Loucy (cell line): ENCODE measurements at regions not wholly inside any gene's neighbourhood (a gene's known extent, or its start where the extent isn't known, plus 50 kb on each side); places are given as distances from the start of the nearest gene placed in this dataset.

Source experiments
- H2AFZ ChIP-seq: fragments of 200-600 bp; sonication (generic); 2 replicates; pipeline ENCODE4 v1.6.0; 2016; ENCODE audit warnings: antibody characterized with exemption, mild to moderate bottlenecking, low read length, moderate library complexity
- H3F3A ChIP-seq: fragments of 200-600 bp; 2 replicates; pipeline ENCODE4 v1.6.0; 2016; ENCODE audit warnings: antibody characterized with exemption, low read depth, mild to moderate bottlenecking
- H3K27me3 ChIP-seq: fragments of 200-600 bp; sonication (generic); 2 replicates; pipeline ENCODE4 v1.6.1; 2014; ENCODE audit warnings: low read length, mild to moderate bottlenecking; ENCODE audit not compliant: insufficient read depth, poor library complexity, severe bottlenecking
- H3K36me3 ChIP-seq: fragments of 200-600 bp; sonication (generic); 2 replicates; pipeline ENCODE4 v1.6.1; 2016; ENCODE audit warnings: low read length; ENCODE audit not compliant: insufficient read depth
- H3K4me1 ChIP-seq: fragments of 200-600 bp; sonication (generic); 2 replicates; pipeline ENCODE4 v1.5.1; 2014; ENCODE audit warnings: low read length, mild to moderate bottlenecking; ENCODE audit not compliant: insufficient read depth, poor library complexity, severe bottlenecking
- H3K4me2 ChIP-seq: fragments of 200-600 bp; sonication (generic); 2 replicates; pipeline ENCODE4 v1.6.0; 2014; ENCODE audit warnings: antibody characterized with exemption, low read length, low read depth, mild to moderate bottlenecking; ENCODE audit not compliant: poor library complexity, severe bottlenecking
- H3K4me3 ChIP-seq: fragments of 200-600 bp; sonication (generic); 2 replicates; pipeline ENCODE4 v1.5.1; 2014; ENCODE audit warnings: low read length, mild to moderate bottlenecking, mixed read lengths; ENCODE audit not compliant: poor library complexity, severe bottlenecking
- H3K79me2 ChIP-seq: fragments of 200-600 bp; sonication (generic); 2 replicates; pipeline ENCODE4 v1.6.1; 2014; ENCODE audit warnings: low read length; ENCODE audit not compliant: insufficient read depth
- H3K9ac ChIP-seq: fragments of 200-600 bp; sonication (generic); 2 replicates; pipeline ENCODE4 v1.6.0; 2014; ENCODE audit warnings: mild to moderate bottlenecking, low read depth, low read length, moderate library complexity; ENCODE audit not compliant: poor library complexity, severe bottlenecking
- H3K9me2 ChIP-seq: fragments of 200-600 bp; sonication (generic); replicated peaks from 2 replicates; pipeline ENCODE4 v1.6.1; 2016; ENCODE audit warnings: low read depth, low read length, mixed read lengths
- H3K9me3 ChIP-seq: fragments of 200-600 bp; sonication (generic); 2 replicates; pipeline ENCODE4 v1.6.1; 2014; ENCODE audit warnings: mild to moderate bottlenecking, antibody characterized with exemption, low read length, low read depth; ENCODE audit not compliant: insufficient read depth
- H4K20me1 ChIP-seq: fragments of 200-600 bp; sonication (generic); 2 replicates; pipeline ENCODE4 v1.6.0; 2014; ENCODE audit warnings: antibody characterized with exemption, low read length, mild to moderate bottlenecking; ENCODE audit not compliant: insufficient read depth, poor library complexity, severe bottlenecking
- CTCF ChIP-seq: fragments of 200-600 bp; sonication (generic); conservative IDR thresholded peaks from 2 replicates; pipeline ENCODE4 v1.5.1; 2014; ENCODE audit warnings: mild to moderate bottlenecking, antibody characterized with exemption, low read length
- EZH2phosphoT487 ChIP-seq: fragments of 200-600 bp; IDR thresholded peaks from 2 replicates; pipeline ENCODE4 v1.6.1; 2018; ENCODE audit warnings: antibody characterized with exemption, mild to moderate bottlenecking, moderate library complexity, borderline replicate concordance

GRCh38 chr6:22448291-22448711 is 121.1 kb upstream of the HDGFL1 start:
- no peak overlapping the region for H3K4me2 ChIP-seq
- H3K4me1 ChIP-seq: peaks cover 16% of the 10 kb centered on the region
- no peaks in the 10 kb centered on the region for H3K27me3 ChIP-seq
- no peak overlapping the region for H2AFZ ChIP-seq
- TF ChIP-seq EZH2phosphoT487: no peak
- TF ChIP-seq CTCF: no peak
- H3K4me3 ChIP-seq: no peak overlapping the region
- no peaks in the 10 kb centered on the region for H3F3A ChIP-seq
- H3K9ac ChIP-seq: no peak overlapping the region
- no peaks in the 10 kb centered on the region for H4K20me1 ChIP-seq
- no peaks in the 10 kb centered on the region for H3K9me3 ChIP-seq
- H3K9me2 ChIP-seq: no peaks in the 10 kb centered on the region
- H3K36me3 ChIP-seq: no peaks in the 10 kb centered on the region
- H3K79me2 ChIP-seq: no peaks in the 10 kb centered on the region

- Histone ChIP-seq H3K36me3 (no peaks in the 10 kb centered on the region), H3K4me3 (no peak overlapping the region), H3K9me2 (no peaks in the 10 kb centered on the region), H3K27me3 (no peaks in the 10 kb centered on the region), H2AFZ (no peak overlapping the region), H4K20me1 (no peaks in the 10 kb centered on the region), H3K9me3 (no peaks in the 10 kb centered on the region), H3K4me1 (peaks cover 11% of the 10 kb centered on the region), H3K79me2 (no peaks in the 10 kb centered on the region), H3F3A (no peaks in the 10 kb centered on the region), H3K4me2 (no peak overlapping the region), H3K9ac (no peak overlapping the region)
- TF ChIP-seq CTCF: no peak
- no peak for TF ChIP-seq EZH2phosphoT487
Observed at GRCh38 chr6:22451962-22452361, 117.4 kb upstream of the HDGFL1 start.

GRCh38 chr6:22455378-22455777 is 114.0 kb upstream of the HDGFL1 start:
- Histone ChIP-seq H3K9me2 (no peaks in the 10 kb centered on the region), H3K36me3 (no peaks in the 10 kb centered on the region), H3K4me3 (no peak overlapping the region), H3F3A (no peaks in the 10 kb centered on the region), H3K4me2 (no peak overlapping the region), H3K4me1 (no peaks in the 10 kb centered on the region), H3K79me2 (no peaks in the 10 kb centered on the region), H3K9me3 (no peaks in the 10 kb centered on the region), H4K20me1 (no peaks in the 10 kb centered on the region), H3K9ac (no peak overlapping the region), H2AFZ (no peak overlapping the region), H3K27me3 (no peaks in the 10 kb centered on the region)
- no peak for TF ChIP-seq CTCF
